Stimulated activated CD4-positive, alpha-beta T cell treated with anti-CD3 and anti-CD28 coated beads, Interleukin-4, amount 100 ng/mL, for 1 hour (primary cell): ENCODE measurements at regions not wholly inside any gene's neighbourhood (a gene's known extent, or its start where the extent isn't known, plus 50 kb on each side); places are given as distances from the start of the nearest gene placed in this dataset.
"Not testable (repeated sequence)": the region's sequence is repeated elsewhere in the genome, so short reads cannot be mapped to it uniquely, and the experiment has no call there.

Experiments used
- DNase-seq: peaks from one replicate; pipeline ENCODE4 v3.0.0-alpha.2; 2020

DNA sequence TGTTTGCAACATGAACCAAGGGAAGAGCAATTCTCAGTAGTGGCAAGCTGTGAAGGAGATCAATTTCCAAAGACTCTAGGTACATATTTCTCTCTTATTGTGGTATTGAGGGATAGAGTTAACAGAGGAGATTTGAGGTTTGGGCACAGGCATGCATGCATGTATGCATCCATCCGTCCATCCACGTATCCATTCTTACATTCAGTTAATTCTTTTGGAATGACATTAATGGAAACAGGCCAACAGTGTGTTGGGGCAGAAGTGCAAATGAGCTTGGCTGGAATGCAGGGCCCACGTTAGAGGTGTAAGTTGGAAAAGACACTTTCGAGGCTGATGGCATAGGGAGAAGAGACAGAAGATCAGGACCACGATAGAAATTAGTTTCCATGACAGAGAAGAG is 216.9 kb upstream of the PELI2 start:
- DNase-seq, result no peak

DNA sequence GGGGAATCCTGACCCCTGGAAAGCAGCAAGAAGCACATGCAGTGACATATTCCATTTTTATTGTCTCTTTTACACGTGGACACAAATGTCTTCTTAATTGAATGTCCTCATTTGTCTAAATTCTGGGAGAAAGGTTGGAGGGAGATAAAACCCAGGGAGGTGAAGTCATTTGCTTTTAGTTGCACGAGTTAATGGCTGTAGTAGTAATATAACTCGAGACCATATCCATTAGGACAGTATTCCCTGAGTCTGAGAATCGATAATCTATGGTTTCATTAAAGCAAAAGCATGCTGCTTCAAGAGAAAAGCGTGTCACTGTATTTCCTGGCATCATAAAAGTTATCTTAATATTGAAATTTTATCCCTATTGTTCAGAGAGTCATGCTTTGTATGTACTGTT is 216.0 kb upstream of the PELI2 start:
- DNase-seq, result no peak

GRCh38 chr14:55904086-55904485 is 214.1 kb upstream of the PELI2 start:
- DNase-seq, result no peak

- DNase-seq, result no peak
Measured at GRCh38 chr14:55908106-55908505, 210.1 kb upstream of the PELI2 start.

DNA sequence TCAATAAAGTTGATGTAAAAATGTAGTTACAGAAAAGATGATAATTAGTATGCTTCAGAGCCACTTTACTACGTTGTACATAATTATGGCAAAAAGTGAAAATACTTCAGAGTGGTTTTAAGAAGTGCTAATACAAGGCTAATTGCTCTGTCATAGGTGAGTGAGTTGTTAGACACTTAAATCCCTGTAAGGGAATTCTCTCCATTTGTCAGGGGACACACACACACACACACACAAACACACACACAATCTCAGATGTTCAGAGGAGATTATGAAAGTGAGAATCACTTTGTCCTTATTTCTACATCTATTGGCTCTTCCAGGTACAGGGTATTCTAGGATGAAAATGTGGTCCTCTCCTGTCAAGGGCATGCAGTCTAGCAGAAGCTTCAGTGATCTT is 208.3 kb upstream of the PELI2 start:
- DNase-seq, result no peak

GRCh38 chr14:55910601-55911243 is 207.5 kb upstream of the PELI2 start:
- DNase-seq, result no peak

DNA sequence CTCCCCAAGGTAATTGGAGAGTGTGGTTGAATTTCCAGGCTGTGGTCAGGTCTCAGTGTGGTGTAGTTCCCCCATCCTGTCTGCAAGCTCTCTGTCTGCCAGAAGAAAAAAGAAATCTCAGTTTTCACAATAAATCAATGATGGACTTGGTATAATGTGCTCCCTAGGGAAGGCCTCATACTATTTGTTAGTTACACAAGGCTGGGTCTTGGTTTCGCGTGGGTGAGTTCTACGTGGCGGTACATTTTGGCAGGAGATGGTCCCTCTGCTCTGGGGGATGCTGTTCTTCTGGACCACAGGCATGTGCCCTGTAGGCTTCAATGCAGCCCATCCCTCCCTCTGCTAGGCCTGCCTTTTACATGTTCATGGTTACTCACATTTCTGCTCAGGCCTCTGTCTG is 206.4 kb upstream of the PELI2 start:
- DNase-seq, result no peak

GRCh38 chr14:55912344-55912743 is 205.9 kb upstream of the PELI2 start:
- no peak for DNase-seq

GRCh38 chr14:55913324-55914025 is 204.7 kb upstream of the PELI2 start:
- DNase-seq, result no peak

DNA sequence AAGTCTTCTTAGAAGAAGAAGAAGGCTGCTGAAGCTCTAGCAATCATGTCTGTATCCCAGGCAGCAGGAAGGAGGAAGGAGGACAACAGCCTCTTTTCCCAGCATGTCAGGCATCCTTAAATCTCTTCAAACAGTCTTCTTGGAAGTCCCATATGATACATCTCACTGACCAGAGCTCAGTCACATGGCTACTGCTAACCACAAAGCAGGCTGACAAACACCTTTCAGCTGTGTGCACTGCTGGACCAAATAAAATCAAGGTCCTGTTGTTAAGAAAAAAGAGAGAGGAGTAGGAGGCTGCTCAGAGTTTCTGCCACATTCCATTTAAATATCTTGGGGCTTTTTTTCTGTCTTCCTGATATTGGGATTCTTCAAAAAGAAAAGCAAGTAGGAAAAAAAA is 203.4 kb upstream of the PELI2 start:
- no peak for DNase-seq

DNA sequence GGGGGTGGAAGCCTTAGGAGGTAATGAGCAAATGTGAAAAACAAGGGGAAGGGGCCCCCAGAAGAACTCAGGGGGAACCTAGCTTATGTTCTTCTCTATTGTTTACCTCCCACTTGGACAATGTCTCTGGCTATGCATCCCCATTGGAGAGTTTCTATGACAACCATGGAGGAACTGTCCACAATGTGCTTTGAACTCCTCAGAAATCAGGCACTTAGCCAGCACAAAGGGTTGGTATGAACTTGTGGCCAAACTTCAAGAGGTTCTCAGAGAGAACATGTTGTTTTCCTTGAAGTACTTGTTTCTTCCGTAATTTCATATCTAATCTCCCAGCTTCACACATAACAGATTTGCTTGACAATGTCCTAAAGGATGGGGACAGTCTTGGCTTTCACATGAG is 202.8 kb upstream of the PELI2 start:
- no peak for DNase-seq

DNA sequence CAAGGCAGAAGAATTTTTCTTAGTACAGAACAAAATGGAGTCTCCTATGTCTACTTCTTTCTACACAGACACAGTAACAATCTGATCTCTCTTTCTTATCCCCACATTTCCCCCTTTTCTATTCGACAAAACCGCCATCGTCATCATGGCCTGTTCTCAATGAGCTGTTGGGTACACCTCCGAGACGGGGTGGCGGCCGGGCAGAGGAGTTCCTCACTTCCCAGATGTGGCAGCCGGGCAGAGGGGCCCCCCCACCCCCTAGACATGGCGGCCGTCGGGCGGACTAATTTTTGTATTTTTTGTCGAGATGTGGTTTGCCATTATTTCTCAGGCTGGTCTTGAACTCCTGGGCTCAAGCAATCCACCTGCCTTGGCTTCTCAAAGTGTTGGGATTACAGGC is 198.4 kb upstream of the PELI2 start:
- DNase-seq, result not testable (repeated sequence)

GRCh38 chr14:55921511-55921910 is 196.7 kb upstream of the PELI2 start:
- DNase-seq, result no peak

DNA sequence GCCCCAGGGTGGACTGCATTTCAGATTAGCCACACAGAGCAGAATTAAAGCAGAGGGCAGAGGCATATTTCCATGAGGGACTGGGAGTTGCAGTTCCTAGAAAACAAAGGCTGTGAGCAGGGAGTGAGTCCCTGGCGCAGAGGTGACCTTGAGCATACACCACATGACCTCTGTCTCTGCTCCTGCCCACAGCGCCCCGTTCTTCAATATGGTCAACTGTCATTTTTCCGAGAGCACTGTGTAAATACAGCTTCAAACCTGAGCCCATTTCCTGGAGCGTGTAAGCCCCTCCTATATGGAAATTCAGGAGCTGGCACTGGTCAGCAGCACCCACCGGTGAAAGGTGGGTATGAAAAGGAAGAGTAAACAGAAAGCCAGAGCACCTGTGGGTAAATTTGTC is 192.2 kb upstream of the PELI2 start:
- DNase-seq, result no peak

DNA sequence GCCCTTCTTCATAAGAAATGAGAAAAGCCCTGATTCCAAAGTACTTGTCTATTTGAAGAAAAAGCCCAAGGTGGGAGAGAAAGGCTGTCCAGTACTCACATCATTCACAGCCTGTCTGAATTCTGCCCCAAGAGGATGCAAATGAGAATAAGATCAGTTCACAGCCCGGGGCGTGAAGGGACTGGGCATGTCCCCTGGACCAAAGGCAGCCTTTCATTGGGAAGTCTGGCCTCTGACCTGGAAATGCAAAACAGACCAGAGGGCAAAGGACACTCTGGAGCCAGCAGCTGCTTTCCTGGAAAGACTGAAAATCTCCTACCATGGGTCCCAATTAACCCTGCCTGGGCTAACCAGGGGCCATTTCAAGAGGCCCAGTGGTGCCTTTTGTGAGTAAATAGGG is 191.2 kb upstream of the PELI2 start:
- no peak for DNase-seq

- no peak for DNase-seq
Measured at GRCh38 chr14:55928276-55928675, 189.9 kb upstream of the PELI2 start.

- no peak for DNase-seq
Measured at GRCh38 chr14:55929136-55929535, 189.1 kb upstream of the PELI2 start.

- no peak for DNase-seq
Measured at GRCh38 chr14:55930016-55930784, 188.0 kb upstream of the PELI2 start.

GRCh38 chr14:55936691-55937090 is 181.5 kb upstream of the PELI2 start:
- DNase-seq, result no peak

GRCh38 chr14:55938249-55938791 is 179.9 kb upstream of the PELI2 start:
- no peak for DNase-seq

GRCh38 chr14:55942076-55942654 is 176.0 kb upstream of the PELI2 start:
- no peak for DNase-seq

GRCh38 chr14:55942826-55943225 is 175.4 kb upstream of the PELI2 start:
- DNase-seq, result no peak

- DNase-seq, result no peak
Measured at GRCh38 chr14:55944757-55945156, 173.5 kb upstream of the PELI2 start.

DNA sequence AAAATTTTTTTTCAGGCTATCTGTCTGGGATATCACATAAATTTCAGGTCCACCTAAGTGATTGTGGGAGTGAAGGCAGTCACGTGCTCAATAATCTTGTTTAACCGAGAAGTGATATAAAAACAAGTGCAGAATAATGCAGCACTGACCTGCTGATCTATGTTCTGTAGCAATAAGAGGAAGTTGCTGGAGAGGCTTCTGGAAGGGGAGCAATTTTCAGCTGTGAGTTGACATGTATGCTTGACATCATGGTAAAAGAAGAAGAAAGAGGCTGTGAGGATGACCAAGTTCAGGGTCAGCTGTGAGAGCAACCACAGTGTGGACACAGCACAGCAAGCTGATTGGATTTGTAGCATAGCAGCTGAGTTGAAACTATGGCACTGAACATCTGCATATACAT is 172.0 kb upstream of the PELI2 start:
- DNase-seq, result no peak
